Prostate gland (tissue), 2 donors: ENCODE measurements at regions not wholly inside any gene's neighbourhood (a gene's known extent, or its start where the extent isn't known, plus 50 kb on each side); places are given as distances from the start of the nearest gene placed in this dataset.

Source experiments
- DNase-seq: peaks from one replicate; pipeline ENCODE4 v3.0.0-alpha.2; 2019; ENCODE audit warnings: low spot score
- H3K27ac ChIP-seq, 2 donors: fragments of 200-600 bp; sonication (generic); 2 replicates each; pipeline ENCODE4 v1.5.1; 2017 to 2019
- H3K27me3 ChIP-seq: fragments of 200-600 bp; sonication (generic); replicated peaks from 2 replicates; pipeline ENCODE4 v1.5.1; 2019; ENCODE audit not compliant: insufficient read depth
- H3K36me3 ChIP-seq, 2 donors: fragments of 200-600 bp; sonication (generic); 1 replicate in 1 of 2; 2 replicates in 1 of 2; pipeline versions ENCODE4 v1.5.1 to v1.8.1; 2017 to 2019
- H3K4me1 ChIP-seq: fragments of 200-600 bp; sonication (generic); replicated peaks from 2 replicates; pipeline ENCODE4 v1.5.1; 2019
- H3K4me3 ChIP-seq, 2 donors: fragments of 200-600 bp; sonication (generic); 2 replicates each; pipeline ENCODE4 v1.5.1; 2017 to 2019
- H3K9me3 ChIP-seq: fragments of 200-600 bp; sonication (generic); 2 replicates; pipeline ENCODE4 v1.5.1; 2017
- POLR2A ChIP-seq: fragments of 450-650 bp; IDR thresholded peaks from one replicate; pipeline ENCODE4 v1.6.1; 2016; ENCODE audit warnings: antibody characterized with exemption, mild to moderate bottlenecking
- POLR2AphosphoS5 ChIP-seq: sonication (generic); formaldehyde crosslinking; IDR thresholded peaks from one replicate; pipeline ENCODE4 v1.6.1; 2017; ENCODE audit warnings: antibody characterized with exemption
- WGBS: methylation state at CpG from one replicate; pipeline ENCODE4 v1.1.5; 2018; 5-methylcytosine and 5-hydroxymethylcytosine counted together
- intact Hi-C: fragments of 100-400 bp; cut with DNase I; formaldehyde crosslinking; loops from one replicate; pipeline ENCODE4 v1.14.2; 2022
- TF ChIP-seq, protein P1 (sequence below), 4 experiments: fragments of 200-600 bp in 2 of 4; fragments of 450-650 bp in 2 of 4; sonication (generic) in 2 of 4; IDR thresholded peaks; 1 replicate in 3 of 4; 2 replicates in 1 of 4; pipeline ENCODE4 v1.5.1; 2016 to 2019; ENCODE audit warnings: antibody characterized with exemption in 4 of 4, mild to moderate bottlenecking in 2 of 4, moderate library complexity in 2 of 4

DNA sequence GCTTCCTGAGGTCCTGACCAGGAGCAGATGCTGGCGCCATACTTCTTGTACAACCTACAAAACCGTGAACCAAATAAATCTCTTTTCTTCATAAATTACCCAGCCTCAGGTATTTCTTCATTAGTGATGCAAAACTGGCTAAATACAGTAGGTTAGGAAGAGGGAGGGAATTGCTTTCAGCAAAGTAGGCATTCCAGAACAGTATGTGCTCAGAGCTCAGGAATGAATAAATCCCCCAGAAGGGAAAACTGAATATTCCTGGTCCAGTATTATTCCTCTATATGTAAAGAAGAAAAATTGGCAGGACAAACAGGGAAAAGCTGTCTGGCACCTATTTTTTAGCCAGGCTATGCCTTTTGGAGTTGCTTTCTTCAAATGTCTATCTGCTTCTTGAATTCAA, 577.1 kb downstream of the PSAT1 start:
- no peak for DNase-seq
- no peaks in the 10 kb centered on the region for H3K4me1 ChIP-seq
- no peaks in the 10 kb centered on the region for H3K36me3 ChIP-seq
- H3K27me3 ChIP-seq: no peaks in the 10 kb centered on the region
- H3K9me3 ChIP-seq: no peaks in the 10 kb centered on the region
- no peak overlapping the region for H3K4me3 ChIP-seq
- no peak overlapping the region for H3K27ac ChIP-seq
- intact Hi-C loops: no loop called here
- TF ChIP-seq, protein P1, sequence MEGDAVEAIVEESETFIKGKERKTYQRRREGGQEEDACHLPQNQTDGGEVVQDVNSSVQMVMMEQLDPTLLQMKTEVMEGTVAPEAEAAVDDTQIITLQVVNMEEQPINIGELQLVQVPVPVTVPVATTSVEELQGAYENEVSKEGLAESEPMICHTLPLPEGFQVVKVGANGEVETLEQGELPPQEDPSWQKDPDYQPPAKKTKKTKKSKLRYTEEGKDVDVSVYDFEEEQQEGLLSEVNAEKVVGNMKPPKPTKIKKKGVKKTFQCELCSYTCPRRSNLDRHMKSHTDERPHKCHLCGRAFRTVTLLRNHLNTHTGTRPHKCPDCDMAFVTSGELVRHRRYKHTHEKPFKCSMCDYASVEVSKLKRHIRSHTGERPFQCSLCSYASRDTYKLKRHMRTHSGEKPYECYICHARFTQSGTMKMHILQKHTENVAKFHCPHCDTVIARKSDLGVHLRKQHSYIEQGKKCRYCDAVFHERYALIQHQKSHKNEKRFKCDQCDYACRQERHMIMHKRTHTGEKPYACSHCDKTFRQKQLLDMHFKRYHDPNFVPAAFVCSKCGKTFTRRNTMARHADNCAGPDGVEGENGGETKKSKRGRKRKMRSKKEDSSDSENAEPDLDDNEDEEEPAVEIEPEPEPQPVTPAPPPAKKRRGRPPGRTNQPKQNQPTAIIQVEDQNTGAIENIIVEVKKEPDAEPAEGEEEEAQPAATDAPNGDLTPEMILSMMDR (IDR thresholded peaks at IDR 0.05): no peak
- no peak for TF ChIP-seq POLR2AphosphoS5
- TF ChIP-seq POLR2A: no peak
- 86% methylated on average over 2 of the region's 2 CpGs for WGBS

GRCh38 chr9:78879324-78880100, 582.6 kb downstream of the PSAT1 start:
- no peaks in the 10 kb centered on the region for H3K4me1 ChIP-seq
- no peaks in the 10 kb centered on the region for H3K9me3 ChIP-seq
- H3K4me3 ChIP-seq: no peak overlapping the region
- no peaks in the 10 kb centered on the region for H3K27me3 ChIP-seq
- DNase-seq: no peak
- intact Hi-C loops: no loop called here
- TF ChIP-seq POLR2A: no peak
- TF ChIP-seq, protein P1 (IDR thresholded peaks at IDR 0.05): no peak
- no peak for TF ChIP-seq POLR2AphosphoS5
- 36% methylated on average over 3 of the region's 3 CpGs for WGBS
- H3K27ac ChIP-seq: no peak overlapping the region
- H3K36me3 ChIP-seq: no peaks in the 10 kb centered on the region

- DNase-seq: no peak
- 43% methylated on average over 1 of the region's 1 CpG for WGBS
- intact Hi-C loops: no loop called here
- Histone ChIP-seq H3K27me3 (no peaks in the 10 kb centered on the region), H3K4me1 (no peaks in the 10 kb centered on the region), H3K9me3 (no peaks in the 10 kb centered on the region), H3K36me3 (no peaks in the 10 kb centered on the region), H3K4me3 (no peak overlapping the region), H3K27ac (no peak overlapping the region)
- TF ChIP-seq, protein P1 (IDR thresholded peaks at IDR 0.05): no peak
- TF ChIP-seq POLR2AphosphoS5 (no peak), POLR2A (no peak)
These were observed 584.4 kb downstream of the PSAT1 start for GRCh38 chr9:78881295-78881694.

- intact Hi-C loops: no loop called here
- no peaks in the 10 kb centered on the region for H3K27me3 ChIP-seq
- DNase-seq: no peak
- 82% methylated on average over 4 of the region's 4 CpGs for WGBS
- no peaks in the 10 kb centered on the region for H3K9me3 ChIP-seq
- H3K36me3 ChIP-seq: no peaks in the 10 kb centered on the region
- no peak overlapping the region for H3K27ac ChIP-seq
- no peaks in the 10 kb centered on the region for H3K4me1 ChIP-seq
- no peak for TF ChIP-seq POLR2A
- no peak for TF ChIP-seq POLR2AphosphoS5
- TF ChIP-seq, protein P1 (IDR thresholded peaks at IDR 0.05): no peak
- no peak overlapping the region for H3K4me3 ChIP-seq
These were observed 585.6 kb downstream of the PSAT1 start for GRCh38 chr9:78882481-78882880.

DNA sequence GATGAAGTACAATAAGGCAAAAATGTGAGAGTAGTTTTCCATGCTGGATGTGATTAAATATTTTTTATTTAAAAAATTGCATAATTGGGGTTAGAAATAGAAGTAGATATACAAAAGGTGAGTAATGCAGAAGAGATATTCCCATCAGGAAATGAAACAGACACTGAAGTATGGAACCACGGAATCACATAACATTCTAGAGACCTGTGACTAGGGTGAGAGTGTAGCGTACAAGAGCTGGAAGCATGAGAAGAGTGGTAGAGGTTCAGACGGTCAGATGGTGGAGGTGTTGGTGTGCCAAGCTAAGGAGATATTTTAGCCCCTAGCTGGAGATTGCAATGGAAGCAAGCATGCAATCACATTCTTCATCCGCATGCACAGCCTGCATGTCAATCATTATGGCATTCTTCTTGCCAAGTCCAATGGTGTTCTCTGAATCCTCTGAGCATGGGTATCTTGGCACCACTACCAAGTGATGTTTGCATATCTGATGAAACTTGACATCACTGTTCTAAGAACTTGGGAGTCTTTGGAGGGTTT, 587.8 kb downstream of the PSAT1 start:
- TF ChIP-seq POLR2A: no peak
- no peak overlapping the region for H3K4me3 ChIP-seq
- H3K4me1 ChIP-seq: no peaks in the 10 kb centered on the region
- WGBS: 93% methylated on average over 4 of the region's 4 CpGs
- no peak overlapping the region for H3K27ac ChIP-seq
- intact Hi-C loops: no loop called here
- H3K27me3 ChIP-seq: no peaks in the 10 kb centered on the region
- no peaks in the 10 kb centered on the region for H3K9me3 ChIP-seq
- DNase-seq: no peak
- H3K36me3 ChIP-seq: no peaks in the 10 kb centered on the region
